ENCODE measurements at regions not wholly inside any gene's neighbourhood (a gene's known extent, or its start where the extent isn't known, plus 50 kb on each side); places are given as distances from the start of the nearest gene placed in this dataset.

DNA sequence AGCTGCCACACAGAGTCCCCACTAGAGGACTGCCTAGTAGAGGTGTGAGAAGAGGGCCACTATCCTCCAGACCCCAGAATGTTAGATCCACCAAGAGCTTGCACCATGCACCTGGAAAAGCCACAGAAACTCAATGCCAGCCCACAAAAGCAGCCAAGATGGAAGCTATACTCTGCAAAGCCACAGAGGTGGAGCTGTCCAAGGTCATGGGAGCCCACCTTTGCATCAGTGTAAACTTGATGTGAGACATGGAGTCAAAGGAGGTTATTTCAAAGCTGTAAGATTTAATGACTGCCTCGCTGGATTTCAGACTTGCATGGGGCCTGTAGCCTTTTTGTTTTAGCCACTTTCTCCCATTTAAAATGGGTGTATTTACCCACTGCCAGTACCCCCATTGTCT lies 1030.1 kb upstream of the GRIA3 start:
- ChIA-PET POLR2A (no interaction called here), CTCF (no interaction called here)
- H3K4me1 Mint-ChIP-seq (ENCODE audit: low read depth, unreplicated experiment), result no peaks in the 10 kb centered on the region
- BruUV-seq (replicated peaks), result no TSS peak
- H3K9me3 Mint-ChIP-seq (ENCODE audit: unreplicated experiment), result no peaks in the 10 kb centered on the region
- Histone ChIP-seq H3K9me3 (no peaks in the 10 kb centered on the region), H3K4me3 (ENCODE audit: low read depth, low read length) (no peak overlapping the region), H3K36me3 (ENCODE audit: control insufficient read depth, insufficient read depth, low read length) (no peaks in the 10 kb centered on the region), H3K4me1 (no peaks in the 10 kb centered on the region), H3K27me3 (replicated peaks; ENCODE audit: control insufficient read depth, insufficient read depth, low read length) (no peaks in the 10 kb centered on the region)
- intact Hi-C loops (cut with micrococcal nuclease; ENCODE audit: unreplicated experiment), result no loop called here
- TF ChIP-seq CTCF (IDR thresholded peaks at IDR 0.05; ENCODE audit: insufficient read depth in 1 of 2, low read depth in 1 of 2, low read length in 1 of 2, severe bottlenecking in 1 of 2, unreplicated experiment in 1 of 2), result no peak
- H3K36me3 Mint-ChIP-seq (ENCODE audit: insufficient read depth, unreplicated experiment), result no peaks in the 10 kb centered on the region
- no peak overlapping the region for H3K27ac Mint-ChIP-seq (ENCODE audit: unreplicated experiment)
- DNase-seq, result no peak
- no peaks in the 10 kb centered on the region for H3K27me3 Mint-ChIP-seq (ENCODE audit: insufficient read depth, unreplicated experiment)
- no peak overlapping the region for H3K4me3 Mint-ChIP-seq (ENCODE audit: unreplicated experiment)

DNA sequence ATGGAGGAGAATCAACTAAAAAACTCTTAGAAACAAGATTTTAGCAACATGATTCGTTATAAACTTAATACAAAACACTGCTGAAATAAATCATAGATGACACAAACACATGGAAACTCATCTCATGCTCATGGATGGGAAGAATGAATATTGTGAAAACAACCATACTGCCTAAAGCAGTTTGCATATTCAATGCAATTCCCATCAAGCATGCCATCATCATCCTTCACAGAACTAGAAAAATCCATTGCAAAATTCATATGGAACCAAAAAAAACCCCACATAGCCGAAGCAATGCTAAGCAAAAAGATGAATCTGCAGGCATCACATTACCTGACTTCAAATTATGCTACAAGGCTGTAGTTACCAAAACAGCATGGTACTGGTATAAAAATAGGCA lies 1015.8 kb upstream of the GRIA3 start:
- no peaks in the 10 kb centered on the region for H3K4me1 Mint-ChIP-seq (ENCODE audit: low read depth, unreplicated experiment)
- POLR2A ChIA-PET, result no interaction called here

GRCh38 chrX:122184791-122185190 lies 999.3 kb upstream of the GRIA3 start:
- no peak for DNase-seq
- ChIA-PET POLR2A (no interaction called here), CTCF (no interaction called here)
- BruUV-seq (replicated peaks), result no TSS peak
- intact Hi-C loops (cut with micrococcal nuclease; ENCODE audit: unreplicated experiment), result no loop called here
- no peaks in the 10 kb centered on the region for H3K36me3 ChIP-seq (ENCODE audit: control insufficient read depth, insufficient read depth, low read length)
- H3K4me1 ChIP-seq, result no peaks in the 10 kb centered on the region
- H3K4me3 ChIP-seq (ENCODE audit: low read depth, low read length), result no peak overlapping the region
- no peaks in the 10 kb centered on the region for H3K36me3 Mint-ChIP-seq (ENCODE audit: insufficient read depth, unreplicated experiment)
- H3K4me1 Mint-ChIP-seq (ENCODE audit: low read depth, unreplicated experiment), result no peaks in the 10 kb centered on the region
- H3K9me3 ChIP-seq, result no peaks in the 10 kb centered on the region
- no peak for TF ChIP-seq CTCF (IDR thresholded peaks at IDR 0.05; ENCODE audit: insufficient read depth in 1 of 2, low read depth in 1 of 2, low read length in 1 of 2, severe bottlenecking in 1 of 2, unreplicated experiment in 1 of 2)
- H3K9me3 Mint-ChIP-seq (ENCODE audit: unreplicated experiment), result peaks cover 12% of the 10 kb centered on the region
- H3K27me3 Mint-ChIP-seq (ENCODE audit: insufficient read depth, unreplicated experiment), result no peaks in the 10 kb centered on the region
- no peak overlapping the region for H3K4me3 Mint-ChIP-seq (ENCODE audit: unreplicated experiment)
- H3K27me3 ChIP-seq (replicated peaks; ENCODE audit: control insufficient read depth, insufficient read depth, low read length), result no peaks in the 10 kb centered on the region
- H3K27ac Mint-ChIP-seq (ENCODE audit: unreplicated experiment), result no peak overlapping the region

More for the DNA sequence above, 1015.8 kb upstream of the GRIA3 start:
- intact Hi-C loops (cut with micrococcal nuclease; ENCODE audit: unreplicated experiment), result no loop called here
- Histone ChIP-seq H3K27me3 (replicated peaks; ENCODE audit: control insufficient read depth, insufficient read depth, low read length) (no peaks in the 10 kb centered on the region), H3K4me1 (no peaks in the 10 kb centered on the region), H3K9me3 (no peaks in the 10 kb centered on the region), H3K36me3 (ENCODE audit: control insufficient read depth, insufficient read depth, low read length) (no peaks in the 10 kb centered on the region), H3K4me3 (ENCODE audit: low read depth, low read length) (no peak overlapping the region)
- TF ChIP-seq CTCF (IDR thresholded peaks at IDR 0.05; ENCODE audit: insufficient read depth in 1 of 2, low read depth in 1 of 2, low read length in 1 of 2, severe bottlenecking in 1 of 2, unreplicated experiment in 1 of 2), result no peak
- Mint-ChIP-seq H3K4me3 (ENCODE audit: unreplicated experiment) (no peak overlapping the region), H3K27me3 (ENCODE audit: insufficient read depth, unreplicated experiment) (no peaks in the 10 kb centered on the region), H3K27ac (ENCODE audit: unreplicated experiment) (no peak overlapping the region), H3K36me3 (ENCODE audit: insufficient read depth, unreplicated experiment) (no peaks in the 10 kb centered on the region), H3K9me3 (ENCODE audit: unreplicated experiment) (no peaks in the 10 kb centered on the region)
- DNase-seq, result no peak
- CTCF ChIA-PET, result no interaction called here
- no TSS peak for BruUV-seq (replicated peaks)

Data from Caco-2 (cell line).